ENCODE measurements at regions not wholly inside any gene's neighbourhood (a gene's known extent, or its start where the extent isn't known, plus 50 kb on each side); places are given as distances from the start of the nearest gene placed in this dataset.

GRCh38 chrX:125769628-125770027 lies 396.5 kb downstream of the DCAF12L2 start:
- no peak for TF ChIP-seq CTCF (conservative IDR thresholded peaks at IDR 0.05 in 1 of 2, IDR thresholded peaks at IDR 0.05 in 1 of 2; ENCODE audit: low read depth in 1 of 2, low read length in 2 of 2)
- TF ChIP-seq EZH2 (IDR thresholded peaks at IDR 0.05; ENCODE audit: low read length, missing control alignments), result no peak

All from fibroblast of lung (primary cell).